Left renal pelvis (tissue), 4 donors: ENCODE measurements at regions not wholly inside any gene's neighbourhood (a gene's known extent, or its start where the extent isn't known, plus 50 kb on each side); places are given as distances from the start of the nearest gene placed in this dataset.
"Not testable (repeated sequence)": the region's sequence is repeated elsewhere in the genome, so short reads cannot be mapped to it uniquely, and the experiment has no call there.

Source experiments
- DNase-seq, 4 donors: peaks; one replicate each; pipeline ENCODE4 v3.0.0-alpha.2; 2013; ENCODE audit warnings: low read depth in 4 of 4, low spot score in 3 of 4

DNA sequence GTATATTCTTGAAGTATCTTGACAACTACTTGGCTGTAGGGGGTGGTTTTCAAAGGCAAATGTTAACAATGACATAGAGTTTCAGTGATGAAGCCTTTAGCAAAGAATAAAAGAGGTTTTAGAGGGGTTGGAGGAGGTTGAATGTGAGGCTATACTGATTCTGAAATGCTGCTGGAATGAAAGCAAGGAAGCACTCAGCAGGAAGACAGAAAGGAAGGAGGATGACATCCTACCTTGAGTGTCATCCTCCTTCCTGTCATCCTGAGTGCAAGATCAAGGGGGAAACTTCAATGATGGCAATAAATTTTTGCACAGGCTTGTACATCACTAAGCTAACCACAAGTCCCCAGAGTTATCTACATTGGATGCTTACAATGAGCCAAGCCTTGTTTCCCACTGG lies 120.5 kb downstream of the APIP start:
- DNase-seq = no peak

DNA sequence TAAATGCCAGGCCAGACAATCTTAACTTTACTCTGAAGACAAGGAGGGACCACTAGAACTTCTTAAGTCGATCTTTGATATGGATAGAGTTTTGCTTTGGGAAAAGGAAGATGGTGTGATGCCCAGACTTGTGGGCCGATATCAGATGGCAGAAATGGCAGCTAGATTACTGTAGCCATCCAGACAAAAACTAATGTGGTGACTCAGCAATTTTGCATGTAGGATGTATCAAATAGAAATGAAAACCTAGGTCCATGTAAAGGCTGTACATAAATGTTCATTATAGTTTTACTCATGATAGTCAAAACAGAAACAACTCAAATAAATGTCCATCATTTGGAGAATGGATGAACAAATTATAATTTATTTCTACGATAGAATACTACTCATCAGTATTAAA lies 121.5 kb downstream of the APIP start:
- DNase-seq = no peak

DNA sequence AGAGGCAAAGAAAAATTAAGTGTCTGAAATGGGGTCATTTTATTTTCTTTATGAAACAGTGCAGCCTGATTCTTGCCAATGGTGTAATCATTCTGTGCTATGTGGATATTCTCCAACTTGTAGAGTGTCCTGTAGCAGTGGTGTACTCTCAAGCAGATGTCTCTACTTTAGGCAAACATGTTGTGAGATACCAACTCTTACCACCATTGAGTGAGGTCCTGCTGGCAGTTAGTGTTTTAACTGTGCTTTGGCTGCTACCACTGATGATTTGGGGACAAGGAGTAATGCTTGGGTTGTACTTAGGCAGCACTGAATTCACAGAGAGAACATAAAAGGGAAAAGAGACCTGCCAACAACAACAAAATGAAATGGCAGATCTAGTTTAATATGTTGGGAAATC lies 122.5 kb downstream of the APIP start:
- DNase-seq = no peak

DNA sequence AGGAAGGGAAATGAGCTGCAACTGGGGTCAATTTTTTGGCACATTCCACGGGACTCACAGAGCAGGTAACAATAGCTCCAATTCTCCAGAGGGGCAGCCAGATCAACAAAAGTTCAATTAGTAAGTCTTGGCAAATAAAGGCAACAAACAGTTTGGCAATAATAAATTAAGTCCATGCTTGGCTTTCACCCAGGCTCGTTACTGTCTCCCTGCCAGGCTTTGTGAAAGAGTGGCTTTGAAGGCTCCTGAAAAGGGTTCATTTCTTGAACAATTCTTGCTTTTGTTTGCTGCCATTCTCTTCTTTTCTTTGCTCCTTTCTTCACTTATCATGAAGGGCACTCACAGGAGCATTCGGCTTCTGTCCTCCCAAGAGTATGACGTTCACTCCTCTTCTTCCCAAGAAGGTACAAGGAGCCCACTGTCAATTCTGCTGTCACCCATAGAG lies 123.3 kb downstream of the APIP start:
- DNase-seq = no peak

DNA sequence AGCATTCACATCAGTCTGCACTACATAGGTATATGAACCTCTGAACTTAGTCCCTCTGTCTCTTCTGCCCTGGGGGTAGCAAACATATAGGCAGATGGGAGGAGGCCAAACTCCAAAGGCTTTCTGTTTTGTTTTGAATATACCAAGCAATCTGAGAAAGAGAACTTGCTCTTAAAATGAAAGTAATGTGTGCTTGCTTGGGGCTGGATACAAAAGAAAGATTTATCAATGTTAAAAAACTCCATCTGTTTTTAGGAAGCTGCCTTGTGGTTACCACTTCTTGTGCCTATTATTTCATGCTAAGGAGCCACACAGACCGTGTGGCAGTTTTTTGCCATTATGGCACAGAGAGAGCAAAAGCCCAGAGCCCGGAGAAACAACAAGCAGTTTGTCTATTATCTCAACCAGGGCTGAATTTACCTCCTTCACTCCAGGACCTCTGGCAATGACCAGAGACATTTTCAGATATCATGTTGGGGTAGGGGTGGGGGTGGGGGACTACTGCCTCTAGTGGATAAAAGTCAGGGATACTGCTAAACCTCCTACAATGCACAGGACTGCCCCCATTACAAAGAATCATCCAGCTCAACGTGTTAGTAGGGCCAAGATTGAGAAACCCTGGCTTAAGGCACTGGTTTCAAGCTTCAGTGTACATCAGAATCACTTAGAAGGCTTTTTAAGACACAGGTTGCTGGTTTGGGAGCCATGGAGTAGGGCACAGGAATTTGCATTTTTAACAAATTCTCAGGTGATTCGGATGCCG lies 124.2 kb downstream of the APIP start:
- DNase-seq = no peak

DNA sequence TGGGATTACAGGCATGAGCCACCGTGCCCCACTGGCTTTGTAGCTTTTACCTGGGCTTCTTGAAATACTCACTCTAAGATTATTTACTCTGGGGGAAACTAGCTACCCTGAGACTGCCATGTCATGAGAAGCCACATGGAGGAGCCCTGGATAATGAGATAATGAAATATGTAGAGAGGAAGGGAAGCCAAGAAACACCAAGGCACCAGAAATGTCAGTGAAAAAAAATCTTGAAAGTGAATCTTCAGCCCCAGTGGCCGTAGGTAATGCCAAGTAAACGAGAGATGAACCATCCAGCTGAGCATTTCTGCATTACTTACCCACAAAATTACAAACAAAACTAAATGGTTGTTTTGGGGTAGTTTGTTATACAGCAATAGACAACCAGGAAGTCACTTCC lies 125.6 kb downstream of the APIP start:
- no peak for DNase-seq

DNA sequence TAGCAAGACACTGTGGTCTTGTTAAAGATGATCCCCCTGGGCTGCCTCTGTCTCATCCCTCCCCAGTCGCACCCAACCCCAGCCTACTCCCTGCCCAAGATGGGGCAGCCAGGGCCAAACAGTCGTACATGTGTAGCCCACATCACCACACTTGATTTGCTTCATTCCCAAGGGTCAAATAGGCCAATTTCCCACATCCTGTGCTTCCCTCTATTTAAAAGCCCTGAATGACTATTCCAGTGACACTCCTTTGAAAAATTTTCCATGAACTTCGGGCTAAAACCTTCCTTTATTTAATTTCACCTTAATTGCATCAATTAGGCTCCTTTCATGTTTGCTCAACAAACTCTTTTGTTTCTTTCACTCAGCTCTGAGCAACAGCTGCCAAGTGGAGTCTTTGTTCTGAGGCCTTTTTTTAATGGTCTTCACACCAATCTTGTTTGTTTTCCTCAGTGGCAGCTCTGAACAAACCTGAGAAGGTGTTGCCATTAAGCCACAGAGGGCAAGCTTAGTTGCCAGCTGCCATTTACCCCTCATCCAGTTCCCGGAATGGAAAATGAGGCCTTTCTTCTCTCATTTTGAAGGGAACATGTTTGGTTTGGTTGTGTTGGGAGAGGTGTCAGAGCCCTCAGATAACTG lies 126.9 kb downstream of the APIP start:
- no peak for DNase-seq

DNA sequence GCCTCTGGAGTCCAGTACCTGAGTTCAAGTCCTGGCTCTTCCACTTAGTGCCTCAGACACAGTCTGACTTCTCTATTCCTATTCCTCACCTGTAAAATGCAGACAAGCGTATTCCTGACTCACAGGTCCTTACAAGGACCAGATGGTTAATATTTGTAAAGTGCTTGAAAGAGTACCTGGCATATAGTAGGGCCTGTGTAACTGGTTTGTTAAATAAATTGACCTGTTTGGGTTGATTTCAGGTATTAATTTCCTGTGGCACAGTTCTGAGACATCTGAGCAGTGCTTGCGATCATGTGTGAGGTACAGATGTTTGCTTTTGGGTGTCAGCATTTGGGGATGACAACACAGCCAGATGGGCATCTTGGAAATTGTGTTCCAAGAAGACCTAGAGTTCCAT lies 127.5 kb downstream of the APIP start:
- DNase-seq = no peak

DNA sequence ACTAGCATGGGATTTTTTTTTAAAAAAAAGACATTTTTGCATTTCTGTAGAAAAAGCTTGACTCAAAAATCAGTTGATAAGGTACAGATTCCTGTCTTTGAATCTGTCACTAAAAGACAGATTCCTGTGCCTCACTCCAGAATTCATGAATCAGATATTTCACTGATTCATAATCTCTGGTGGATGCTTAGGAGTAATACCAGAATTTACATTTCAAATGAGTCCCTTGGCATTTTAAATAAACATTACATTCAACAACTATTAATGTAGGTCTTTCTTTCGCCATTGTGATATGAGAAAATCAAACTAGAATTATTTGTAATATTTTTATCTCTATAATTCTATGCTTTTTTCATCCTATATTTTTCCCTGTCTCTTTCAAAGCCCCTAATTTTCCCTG lies 128.3 kb downstream of the APIP start:
- DNase-seq = no peak

DNA sequence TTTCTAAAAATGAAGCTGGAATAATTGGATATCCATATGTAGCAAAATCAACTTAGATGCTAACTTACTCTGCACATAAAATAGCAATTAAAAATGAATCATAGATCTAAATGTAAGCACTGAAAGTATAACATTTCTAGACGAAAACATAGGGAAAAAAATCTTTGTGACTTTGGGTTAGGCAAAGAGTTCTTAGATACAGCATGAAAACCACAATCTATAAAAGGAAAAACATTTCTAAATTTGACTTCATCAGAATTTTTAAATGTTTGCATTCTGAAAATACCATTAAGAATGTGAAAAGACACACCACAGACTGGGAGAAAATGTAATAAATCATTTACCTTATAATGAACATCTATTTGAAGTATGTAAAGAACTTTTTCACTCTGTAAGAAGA lies 128.8 kb downstream of the APIP start:
- DNase-seq = no peak

DNA sequence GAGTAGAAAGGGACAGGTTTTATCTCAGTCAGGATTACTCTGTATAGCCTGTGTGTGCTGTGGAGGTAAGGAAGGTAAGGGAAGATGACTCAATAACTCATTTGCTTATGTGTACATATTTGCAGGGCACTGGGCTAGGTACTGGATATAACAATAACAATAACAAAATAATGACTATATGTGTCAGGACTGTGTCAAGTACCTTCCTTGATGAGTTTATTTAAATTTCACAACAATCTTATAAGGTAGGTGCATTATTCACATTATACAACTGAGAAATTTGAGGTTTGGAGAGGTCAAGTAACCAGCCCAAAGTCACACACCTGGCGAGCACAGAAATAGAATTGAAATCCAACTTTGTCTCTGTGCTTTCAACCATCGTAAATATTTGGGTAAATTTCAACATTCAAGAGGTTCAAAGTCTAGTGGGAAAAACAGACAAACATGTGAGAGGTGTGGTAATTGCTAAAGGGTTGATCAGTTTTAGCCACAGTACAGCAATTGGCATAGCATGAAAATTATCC lies 131.8 kb downstream of the APIP start:
- DNase-seq = no peak

DNA sequence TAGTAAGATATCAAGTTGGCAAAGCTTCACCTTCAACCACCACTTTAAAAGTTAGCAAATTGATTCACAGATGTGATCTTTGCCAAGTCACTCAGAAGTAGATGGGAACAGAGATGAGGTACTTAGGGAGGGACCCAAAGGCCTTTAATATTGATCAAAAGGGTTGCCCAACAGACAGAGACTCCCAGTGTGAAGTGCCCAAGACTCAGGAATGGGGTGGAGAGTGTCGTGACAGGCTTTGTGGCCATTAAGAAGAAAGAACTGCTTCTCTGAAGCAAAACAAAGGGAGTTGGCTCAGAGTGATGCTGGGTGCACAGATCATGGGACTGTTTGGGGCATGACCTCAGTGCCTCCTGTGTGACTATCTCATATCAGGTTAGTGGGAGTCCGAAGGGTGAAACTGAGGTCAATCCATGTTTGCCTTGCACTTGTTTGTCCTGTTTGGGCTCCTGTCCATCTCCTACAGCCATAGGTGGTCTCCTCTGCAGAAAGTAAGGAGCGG lies 132.3 kb downstream of the APIP start:
- no peak for DNase-seq

DNA sequence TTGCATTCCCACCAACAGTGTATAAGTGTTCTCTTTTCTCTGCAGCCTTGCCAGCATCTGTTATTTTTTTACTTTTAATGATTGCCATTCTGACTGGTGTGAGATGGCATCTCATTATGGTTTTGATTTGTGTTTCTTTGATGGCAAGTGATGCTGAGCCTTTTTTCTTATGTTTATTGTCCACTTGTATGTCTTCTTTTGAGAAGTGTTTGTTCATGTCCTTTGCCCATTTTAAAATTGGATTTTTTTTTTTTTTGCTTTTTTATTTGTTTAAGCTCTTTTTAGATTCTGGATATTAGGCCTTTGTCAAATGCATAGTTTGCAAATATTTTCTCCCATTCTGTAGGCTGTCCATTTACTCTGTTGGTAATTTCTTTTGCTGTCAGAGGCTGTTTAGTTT lies 134.4 kb downstream of the APIP start:
- DNase-seq = not testable (repeated sequence)

DNA sequence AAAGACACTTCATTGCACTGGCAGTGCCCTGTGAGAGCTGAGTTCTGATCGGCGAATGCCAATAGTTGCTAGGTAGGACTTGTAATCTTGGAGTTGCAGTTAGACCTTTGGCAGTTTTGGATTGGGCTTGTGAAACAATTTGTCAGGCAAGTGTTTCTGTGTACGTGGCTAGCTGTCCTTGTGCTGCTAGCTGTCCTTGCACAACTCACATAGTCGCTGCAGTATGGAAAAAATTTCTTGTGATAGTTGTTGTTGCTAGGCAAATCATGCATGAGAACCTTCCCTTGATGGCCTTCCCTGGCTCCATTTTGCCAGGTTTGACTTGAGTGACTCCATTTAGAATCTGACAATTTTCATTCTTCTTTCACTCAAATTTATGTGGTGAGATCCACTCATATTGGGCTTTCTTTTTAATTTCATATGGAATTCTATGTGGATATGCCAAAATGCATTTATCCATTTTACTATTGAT lies 140.7 kb downstream of the APIP start:
- no peak for DNase-seq

DNA sequence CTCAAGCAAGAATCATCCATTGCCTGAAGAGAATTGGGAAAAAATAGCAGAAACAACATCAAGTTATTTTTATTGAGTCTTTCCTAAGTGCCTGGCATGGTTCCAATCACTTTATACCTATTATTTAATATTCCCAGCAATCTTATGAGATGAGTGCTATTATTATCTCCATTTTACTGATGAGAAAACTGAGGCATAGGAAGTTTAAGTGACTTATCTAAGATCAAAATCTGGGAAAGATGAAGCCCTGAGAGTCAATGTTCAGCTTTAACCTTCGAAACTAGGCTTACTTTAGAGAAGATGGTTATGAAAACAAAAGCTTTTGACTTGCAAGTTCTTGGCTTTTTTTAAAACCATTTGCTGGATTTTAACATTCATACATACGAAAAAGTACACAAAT lies 141.6 kb downstream of the APIP start:
- DNase-seq = no peak

DNA sequence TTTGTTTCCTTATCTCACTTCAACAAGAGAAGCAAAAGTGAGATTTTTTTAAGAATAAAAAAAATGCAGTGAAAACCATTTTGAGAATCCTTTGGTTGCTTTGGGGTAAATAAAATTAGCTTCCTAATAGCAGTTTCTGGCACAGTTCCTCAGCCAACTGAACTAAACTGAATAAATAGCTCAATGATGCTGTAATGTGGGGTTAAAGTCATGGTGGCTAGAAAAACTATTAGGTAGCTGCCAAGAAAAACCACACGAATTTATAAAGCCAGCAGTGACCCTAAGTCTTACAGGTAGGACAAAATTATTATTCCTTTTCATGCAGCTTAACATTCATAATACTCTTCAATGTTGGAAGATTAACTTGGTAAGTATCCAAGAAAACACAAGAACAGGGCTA lies 142.4 kb downstream of the APIP start:
- DNase-seq = no peak

DNA sequence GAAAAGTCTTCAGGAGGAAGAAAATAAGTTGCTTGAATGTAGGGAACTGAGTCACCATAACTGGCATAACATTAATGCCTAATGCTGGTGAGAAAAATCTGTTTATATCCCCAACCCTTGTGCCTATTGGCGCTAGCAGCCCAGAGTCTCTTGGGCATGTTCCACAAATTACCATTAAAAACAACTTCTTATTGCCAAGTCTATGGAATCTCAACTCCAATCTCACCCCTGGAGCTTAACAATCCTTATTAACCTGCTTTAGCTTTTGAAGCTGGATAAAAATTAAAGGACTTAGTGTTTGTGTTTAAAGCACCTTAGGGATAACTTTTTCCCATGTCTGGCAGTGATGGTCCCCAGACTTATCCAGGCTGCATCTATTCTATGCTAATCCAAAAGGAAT lies 143.0 kb downstream of the APIP start:
- no peak for DNase-seq

DNA sequence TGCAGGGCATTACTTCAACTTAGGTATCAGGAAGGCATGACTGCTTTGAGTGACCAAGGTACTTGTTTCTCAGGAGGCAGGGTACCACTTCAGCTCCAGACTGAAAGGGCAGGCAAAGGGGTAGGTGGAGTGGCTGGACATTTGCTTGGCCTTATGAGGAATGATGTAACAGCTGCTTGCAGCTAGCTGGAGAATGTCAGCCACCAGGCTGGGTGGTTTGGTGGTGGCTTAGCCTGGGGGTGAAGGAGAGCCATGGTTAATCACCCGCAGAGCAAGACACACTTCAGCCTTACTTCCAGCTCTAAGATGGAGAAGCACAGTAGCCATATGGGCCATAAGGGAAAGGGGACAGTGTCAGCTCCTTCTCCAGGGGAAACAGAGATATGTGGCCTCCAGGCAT lies 146.1 kb downstream of the APIP start:
- no peak for DNase-seq

DNA sequence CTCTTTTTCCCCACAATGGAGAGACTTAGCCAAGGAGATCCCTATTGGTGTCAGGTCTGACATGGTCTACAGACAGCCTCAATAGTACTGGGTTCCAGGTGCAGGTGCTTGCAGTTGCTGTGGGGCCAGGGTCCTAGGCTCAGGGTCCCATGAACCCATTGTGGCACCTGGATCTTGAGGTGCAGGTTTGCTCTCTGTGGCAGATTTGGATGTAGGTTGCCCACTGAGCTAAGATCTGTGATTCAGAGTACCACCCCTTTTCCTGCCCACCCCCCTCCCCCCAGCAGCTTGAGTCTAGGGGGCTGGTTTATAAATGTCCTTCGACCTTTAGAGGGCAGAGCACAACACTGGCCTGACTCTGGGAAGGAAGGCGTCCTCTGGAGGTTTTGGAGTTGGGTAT lies 147.0 kb downstream of the APIP start:
- DNase-seq = no peak

DNA sequence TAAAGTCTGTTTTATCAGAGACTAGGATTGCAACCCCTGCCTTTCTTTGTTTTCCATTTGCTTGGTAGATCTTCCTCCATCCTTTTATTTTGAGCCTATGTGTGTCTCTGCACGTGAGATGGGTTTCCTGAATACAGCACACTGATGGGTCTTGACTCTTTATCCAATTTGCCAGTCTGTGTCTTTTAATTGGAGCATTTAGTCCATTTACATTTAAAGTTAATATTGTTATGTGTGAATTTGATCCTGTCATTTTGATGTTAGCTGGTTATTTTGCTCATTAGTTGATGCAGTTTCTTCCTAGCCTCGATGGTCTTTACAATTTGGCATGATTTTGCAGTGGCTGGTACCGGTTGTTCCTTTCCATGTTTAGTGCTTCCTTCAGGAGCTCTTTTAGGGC lies 141.7 kb downstream of the EHF start:
- not testable (repeated sequence) for DNase-seq

DNA sequence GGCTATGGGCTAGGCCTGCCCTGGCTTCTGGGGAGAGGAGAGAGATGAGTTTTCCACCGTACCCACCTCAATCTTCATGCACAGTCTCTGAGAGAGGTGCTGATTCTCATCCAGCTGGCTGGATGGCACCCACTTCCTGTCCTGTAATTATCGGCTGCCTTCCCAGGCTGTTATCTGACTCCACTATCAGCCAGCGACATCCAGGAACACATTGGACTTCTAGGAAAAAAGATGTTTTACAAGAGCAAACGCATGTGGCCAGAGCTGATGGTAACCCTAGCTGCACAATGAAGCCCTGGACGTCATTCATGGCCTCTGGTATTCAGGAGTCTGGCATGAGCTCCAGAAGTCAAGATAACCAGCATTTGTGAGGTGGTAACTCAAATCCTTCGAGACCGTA lies 137.4 kb downstream of the EHF start:
- DNase-seq = no peak

DNA sequence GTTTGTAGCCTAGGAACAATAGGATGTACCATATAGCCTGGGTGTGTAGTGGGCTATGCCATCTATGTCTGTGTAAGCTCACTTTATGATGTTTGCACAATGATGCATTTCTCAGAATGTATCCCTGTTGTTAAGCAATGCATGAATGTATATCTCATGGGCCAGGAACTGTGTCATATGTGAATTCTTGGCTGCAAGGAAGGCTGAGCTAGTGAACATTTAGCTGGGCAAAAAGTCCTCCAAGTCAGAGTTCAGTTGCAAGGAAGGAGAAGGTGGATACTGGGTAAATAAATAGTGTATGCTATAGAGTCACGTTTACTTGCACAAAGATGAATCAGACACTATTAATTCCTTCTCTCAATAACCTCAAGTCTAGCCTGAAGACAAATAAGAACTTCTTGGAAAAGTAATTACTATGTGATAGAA lies 136.1 kb downstream of the EHF start:
- DNase-seq = no peak
